PC-9 (cell line): ENCODE measurements at regions not wholly inside any gene's neighbourhood (a gene's known extent, or its start where the extent isn't known, plus 50 kb on each side); places are given as distances from the start of the nearest gene placed in this dataset.

ENCODE experiments used
- BruUV-seq: library from RNA; stranded (reverse); fragments of 400-500 nt; replicated peaks from 2 replicates; lab custom pipeline; 2021; lab: Mats Ljungman, UMichigan
- CTCF ChIA-PET: fragments of 300-600 bp; sonication (Branson Sonifier 250); formaldehyde crosslinking; loops from one replicate; lab custom pipeline; 2022; ENCODE audit warnings: antibody characterized with exemption; lab: Charles Lee
- POLR2A ChIA-PET: fragments of 300-600 bp; sonication (Branson Sonifier 250); formaldehyde crosslinking; loops from one replicate; lab custom pipeline; 2022; ENCODE audit warnings: antibody characterized with exemption; ENCODE audit not compliant: unreplicated experiment; lab: Charles Lee
- DNase-seq, 2 experiments: peaks; one replicate each; pipeline versions ENCODE4 v3.0.0 to v3.0.0-alpha.2; 2015 to 2022; ENCODE audit warnings: mixed read lengths in 1 of 2
- H2AFZ ChIP-seq: fragments of 200-600 bp; sonication (generic); 2 replicates; pipeline ENCODE4 v1.8.1; 2017; ENCODE audit warnings: antibody characterized with exemption
- H3F3A ChIP-seq: fragments of 200-600 bp; sonication (generic); 2 replicates; pipeline ENCODE4 v1.8.1; 2017; ENCODE audit warnings: antibody characterized with exemption, mild to moderate bottlenecking, low read depth; ENCODE audit not compliant: insufficient read depth
- H3K27ac ChIP-seq: fragments of 200-600 bp; sonication (generic); 2 replicates; pipeline ENCODE4 v1.6.1; 2016; ENCODE audit warnings: mixed run types
- H3K27me3 ChIP-seq: fragments of 200-600 bp; sonication (generic); 2 replicates; pipeline ENCODE4 v1.6.1; 2016; ENCODE audit warnings: low read depth, mixed run types; ENCODE audit not compliant: insufficient read depth
- H3K36me3 ChIP-seq: fragments of 200-600 bp; sonication (generic); 2 replicates; pipeline ENCODE4 v1.6.1; 2016; ENCODE audit warnings: low read depth, mixed run types
- H3K4me1 ChIP-seq: fragments of 200-600 bp; sonication (generic); replicated peaks from 2 replicates; pipeline ENCODE4 v1.6.1; 2016; ENCODE audit warnings: mixed run types; ENCODE audit not compliant: insufficient read depth
- H3K4me2 ChIP-seq: fragments of 200-600 bp; sonication (generic); 2 replicates; pipeline ENCODE4 v1.6.1; 2017; ENCODE audit warnings: mixed run types
- H3K4me3 ChIP-seq: fragments of 200-600 bp; sonication (generic); 2 replicates; pipeline ENCODE4 v1.6.1; 2016; ENCODE audit warnings: mixed run types
- H3K79me2 ChIP-seq: fragments of 200-600 bp; sonication (generic); 2 replicates; pipeline ENCODE4 v1.6.1; 2017; ENCODE audit warnings: low read depth, mixed run types
- H3K9me2 ChIP-seq: fragments of 200-600 bp; sonication (generic); 2 replicates; pipeline ENCODE4 v1.8.1; 2017; ENCODE audit warnings: mild to moderate bottlenecking; ENCODE audit not compliant: insufficient read depth
- H3K9me3 ChIP-seq: fragments of 200-600 bp; sonication (generic); 2 replicates; pipeline ENCODE4 v1.8.1; 2016; ENCODE audit warnings: low read depth; ENCODE audit not compliant: insufficient read depth
- H4K20me1 ChIP-seq: fragments of 200-600 bp; sonication (generic); 2 replicates; pipeline ENCODE4 v1.8.1; 2017; ENCODE audit not compliant: insufficient read depth
- EZH2 ChIP-seq: fragments of 200-600 bp; sonication (generic); IDR thresholded peaks from 2 replicates; pipeline ENCODE4 v1.8.0; 2017; ENCODE audit warnings: antibody characterized with exemption, low read depth
- intact Hi-C: fragments of 100-400 bp; cut with micrococcal nuclease; formaldehyde crosslinking; loops from one replicate; pipeline ENCODE4 v1.10.0; 2022; ENCODE audit not compliant: unreplicated experiment
- TF ChIP-seq, protein P1 (sequence below): fragments of 200-600 bp; sonication (generic); conservative IDR thresholded peaks from 2 replicates; pipeline ENCODE4 v1.6.1; 2017; ENCODE audit warnings: mixed run types, antibody characterized with exemption, mild to moderate bottlenecking, moderate library complexity

DNA sequence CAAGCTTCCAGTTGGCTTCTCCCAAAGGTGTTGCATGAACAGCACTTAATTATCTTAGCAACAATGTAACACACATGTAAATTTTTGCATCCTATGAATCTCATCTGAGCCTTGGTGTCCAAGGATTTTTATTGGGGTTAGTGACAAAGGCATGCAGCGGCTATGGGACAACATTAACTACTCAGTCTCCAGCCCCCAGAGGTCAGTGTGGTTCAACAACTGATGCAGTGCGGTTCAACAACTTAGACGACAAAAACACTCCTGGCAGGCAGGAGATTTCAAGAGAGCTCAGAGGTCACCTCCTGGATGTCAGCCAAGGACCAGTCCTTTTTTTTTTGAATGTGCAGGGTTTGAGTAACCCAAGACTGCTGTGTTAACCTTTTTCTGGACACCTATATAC lies 77.5 kb upstream of the HMCN1 start:
- Histone ChIP-seq H3K79me2 (no peaks in the 10 kb centered on the region), H3F3A (no peaks in the 10 kb centered on the region), H4K20me1 (no peaks in the 10 kb centered on the region), H3K4me3 (no peak overlapping the region), H3K9me2 (no peaks in the 10 kb centered on the region), H3K4me2 (no peak overlapping the region), H3K9me3 (no peaks in the 10 kb centered on the region), H2AFZ (no peak overlapping the region), H3K27me3 (no peaks in the 10 kb centered on the region), H3K4me1 (no peaks in the 10 kb centered on the region), H3K27ac (no peak overlapping the region), H3K36me3 (no peaks in the 10 kb centered on the region)
- no peak for TF ChIP-seq EZH2
- TF ChIP-seq, protein P1, sequence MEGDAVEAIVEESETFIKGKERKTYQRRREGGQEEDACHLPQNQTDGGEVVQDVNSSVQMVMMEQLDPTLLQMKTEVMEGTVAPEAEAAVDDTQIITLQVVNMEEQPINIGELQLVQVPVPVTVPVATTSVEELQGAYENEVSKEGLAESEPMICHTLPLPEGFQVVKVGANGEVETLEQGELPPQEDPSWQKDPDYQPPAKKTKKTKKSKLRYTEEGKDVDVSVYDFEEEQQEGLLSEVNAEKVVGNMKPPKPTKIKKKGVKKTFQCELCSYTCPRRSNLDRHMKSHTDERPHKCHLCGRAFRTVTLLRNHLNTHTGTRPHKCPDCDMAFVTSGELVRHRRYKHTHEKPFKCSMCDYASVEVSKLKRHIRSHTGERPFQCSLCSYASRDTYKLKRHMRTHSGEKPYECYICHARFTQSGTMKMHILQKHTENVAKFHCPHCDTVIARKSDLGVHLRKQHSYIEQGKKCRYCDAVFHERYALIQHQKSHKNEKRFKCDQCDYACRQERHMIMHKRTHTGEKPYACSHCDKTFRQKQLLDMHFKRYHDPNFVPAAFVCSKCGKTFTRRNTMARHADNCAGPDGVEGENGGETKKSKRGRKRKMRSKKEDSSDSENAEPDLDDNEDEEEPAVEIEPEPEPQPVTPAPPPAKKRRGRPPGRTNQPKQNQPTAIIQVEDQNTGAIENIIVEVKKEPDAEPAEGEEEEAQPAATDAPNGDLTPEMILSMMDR, result no peak
- POLR2A ChIA-PET, result interaction anchor here (0.7 kb wide), 1 partner anchor 290 kb away, joined by 5 read pairs; no protein-coding TSS in a partner anchor
- BruUV-seq, result no TSS peak
- intact Hi-C loops, result no loop called here
- no peak for DNase-seq
- CTCF ChIA-PET, result no interaction called here

DNA sequence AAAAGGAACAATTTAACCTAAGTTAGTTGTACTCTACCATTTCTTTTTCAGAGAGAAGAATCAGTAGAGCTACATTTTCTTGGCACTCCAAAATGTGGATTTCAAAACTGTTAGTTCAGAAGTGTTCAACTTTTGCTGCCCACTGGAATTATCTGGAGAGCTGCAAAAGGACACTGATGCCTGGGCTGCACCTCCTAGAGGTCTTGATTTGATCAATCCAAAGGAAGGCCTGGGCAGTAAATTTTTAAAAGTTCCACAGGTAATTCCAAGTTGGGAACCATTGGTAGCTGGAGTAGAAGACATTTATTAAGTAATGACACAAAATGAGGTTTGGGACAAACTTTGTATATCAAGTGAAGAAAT lies 79.3 kb upstream of the HMCN1 start:
- intact Hi-C loops, result no loop called here
- Histone ChIP-seq H3K9me3 (no peaks in the 10 kb centered on the region), H4K20me1 (no peaks in the 10 kb centered on the region), H3K4me2 (no peak overlapping the region), H3K4me3 (no peak overlapping the region), H3F3A (no peaks in the 10 kb centered on the region), H3K27ac (no peak overlapping the region), H3K79me2 (no peaks in the 10 kb centered on the region), H3K9me2 (no peaks in the 10 kb centered on the region), H3K4me1 (no peaks in the 10 kb centered on the region), H2AFZ (no peak overlapping the region), H3K27me3 (no peaks in the 10 kb centered on the region), H3K36me3 (no peaks in the 10 kb centered on the region)
- BruUV-seq, result no TSS peak
- POLR2A ChIA-PET, result no interaction called here
- TF ChIP-seq EZH2, result no peak
- TF ChIP-seq, protein P1, result no peak
- CTCF ChIA-PET, result no interaction called here
- no peak for DNase-seq

DNA sequence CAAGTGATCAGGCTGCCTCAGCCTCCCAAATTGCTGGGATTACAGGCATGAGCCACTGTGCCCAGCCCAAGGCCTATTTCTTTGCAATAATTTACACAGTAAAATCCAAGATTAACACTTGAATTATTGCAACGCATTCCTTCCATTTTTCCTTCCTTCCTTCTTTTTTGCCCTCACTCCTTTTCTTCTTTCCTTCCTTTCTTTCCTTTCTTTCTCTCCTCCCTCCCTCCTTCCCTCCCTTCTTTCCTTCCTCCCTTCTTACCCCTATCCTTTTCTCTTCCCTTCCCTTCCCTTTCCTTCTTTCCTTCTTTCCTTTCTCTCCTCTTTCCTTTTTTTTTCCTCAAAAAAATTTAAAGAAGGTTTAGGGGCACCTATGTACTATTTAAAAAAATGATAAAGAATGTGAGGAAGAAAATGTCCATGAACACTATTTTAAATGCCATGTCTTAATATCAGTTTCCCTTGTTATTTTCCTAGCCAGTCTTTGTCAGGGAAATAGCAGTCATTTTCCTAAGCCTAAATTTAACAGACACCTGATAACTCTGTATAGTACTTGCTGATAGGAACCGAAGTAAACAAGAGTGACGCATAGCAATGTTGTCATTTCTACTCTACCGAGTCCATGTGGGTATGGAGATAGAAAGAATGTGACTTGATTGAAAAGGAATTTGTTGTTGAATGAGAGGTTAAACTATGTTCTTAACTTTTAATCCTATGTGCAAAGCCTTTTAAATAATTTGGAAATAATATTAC lies 79.8 kb upstream of the HMCN1 start:
- Histone ChIP-seq H3K27me3 (no peaks in the 10 kb centered on the region), H3F3A (no peaks in the 10 kb centered on the region), H3K4me2 (no peak overlapping the region), H2AFZ (no peak overlapping the region), H3K79me2 (no peaks in the 10 kb centered on the region), H3K4me3 (no peak overlapping the region), H3K36me3 (no peaks in the 10 kb centered on the region), H3K9me2 (no peaks in the 10 kb centered on the region), H4K20me1 (no peaks in the 10 kb centered on the region), H3K4me1 (no peaks in the 10 kb centered on the region), H3K27ac (no peak overlapping the region), H3K9me3 (no peaks in the 10 kb centered on the region)
- POLR2A ChIA-PET, result no interaction called here
- no peak for TF ChIP-seq EZH2
- TF ChIP-seq, protein P1, result no peak
- no peak for DNase-seq
- BruUV-seq, result no TSS peak
- CTCF ChIA-PET, result no interaction called here
- intact Hi-C loops, result no loop called here
